RKO (cell line): ENCODE measurements at regions not wholly inside any gene's neighbourhood (a gene's known extent, or its start where the extent isn't known, plus 50 kb on each side); places are given as distances from the start of the nearest gene placed in this dataset.
A peak's percentile ranks its signal among the peaks of the same experiment; 100 is the strongest.

Source experiments
- DNase-seq: peaks from one replicate; pipeline ENCODE4 v3.0.0-alpha.2; 2016; ENCODE audit warnings: low spot score

DNA sequence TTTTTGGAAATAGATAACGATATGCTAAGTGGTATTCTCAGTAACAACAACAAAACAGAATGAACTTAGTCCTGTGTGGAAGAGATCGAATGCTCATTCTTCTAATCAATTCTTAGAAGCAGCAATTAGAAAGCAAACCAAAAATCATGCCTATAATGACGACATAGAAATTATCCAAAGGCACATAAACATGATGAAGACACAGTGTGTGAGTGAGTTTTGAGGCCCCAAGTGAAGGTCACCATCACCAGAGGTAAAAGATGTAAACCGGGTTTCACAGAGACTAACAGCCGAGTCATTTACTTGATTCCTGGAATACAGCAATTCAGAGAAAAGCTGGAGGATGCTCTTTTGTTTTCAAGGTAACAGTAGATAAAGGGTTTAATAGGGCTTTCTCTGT lies 509.2 kb downstream of the TDRD15 start:
- DNase-seq = no peak

GRCh38 chr2:21633466-21633865 lies 509.7 kb downstream of the TDRD15 start:
- DNase-seq = no peak

DNA sequence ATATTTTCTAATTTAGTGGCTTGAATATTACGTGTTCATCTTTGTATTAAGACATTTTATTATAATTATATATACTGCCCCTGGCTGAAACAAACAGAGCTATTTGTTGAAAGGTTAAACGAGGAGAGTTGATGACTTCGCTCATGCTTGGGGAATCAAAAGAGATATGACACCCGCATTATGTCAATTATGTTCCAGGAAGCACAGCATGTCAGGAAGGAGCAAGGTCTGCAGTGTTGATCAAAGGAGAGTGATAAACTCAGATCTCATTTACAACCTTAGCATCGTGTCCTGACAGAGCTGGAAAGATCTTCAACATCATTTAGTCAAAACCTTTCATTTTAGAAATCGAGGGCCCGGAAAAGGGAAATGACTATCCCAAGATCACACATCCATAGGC lies 510.1 kb downstream of the TDRD15 start:
- DNase-seq = no peak

GRCh38 chr2:21640046-21640445 lies 516.3 kb downstream of the TDRD15 start:
- DNase-seq = no peak

DNA sequence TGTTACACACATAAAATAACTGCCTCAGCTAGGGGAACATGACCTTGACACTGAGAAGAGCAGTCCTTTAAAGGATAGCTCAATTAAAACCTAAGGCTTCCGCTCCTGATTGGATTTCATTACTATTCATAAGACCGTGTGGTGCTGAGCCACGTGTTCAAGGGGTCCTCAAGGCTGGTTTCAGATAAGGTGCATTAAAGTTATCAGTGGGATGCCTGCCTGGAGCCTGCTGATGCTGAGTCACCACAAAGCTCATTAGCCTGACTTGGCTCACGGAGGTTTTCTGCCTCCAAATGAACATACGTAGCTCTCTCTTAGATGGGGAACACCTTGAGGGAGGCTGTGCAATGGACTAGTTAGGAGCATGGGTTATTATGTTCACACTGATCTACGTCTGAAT lies 518.9 kb downstream of the TDRD15 start:
- DNase-seq = no peak

DNA sequence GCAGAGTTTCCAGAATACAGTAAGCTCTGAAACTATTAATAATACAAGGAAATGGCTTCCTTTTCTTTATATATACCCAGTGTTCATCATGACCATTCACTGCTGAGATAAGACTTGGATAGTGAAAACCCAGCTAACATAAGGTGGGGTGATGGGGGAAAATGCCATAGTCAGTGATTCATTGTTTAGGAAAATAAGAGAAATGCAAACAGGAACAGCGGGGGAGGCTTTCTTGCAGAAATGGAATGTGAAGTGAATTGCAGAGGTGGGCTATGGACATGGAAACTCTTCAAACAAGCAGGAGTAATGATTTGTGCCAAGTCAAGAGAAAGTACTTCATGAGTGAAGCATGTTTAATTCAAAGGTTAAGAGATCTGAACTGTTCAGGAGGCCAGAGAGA lies 519.4 kb downstream of the TDRD15 start:
- DNase-seq = no peak

GRCh38 chr2:21644266-21644665 lies 520.5 kb downstream of the TDRD15 start:
- no peak for DNase-seq

GRCh38 chr2:21646345-21646744 lies 522.6 kb downstream of the TDRD15 start:
- DNase-seq = no peak

GRCh38 chr2:21650569-21650968 lies 526.8 kb downstream of the TDRD15 start:
- no peak for DNase-seq

DNA sequence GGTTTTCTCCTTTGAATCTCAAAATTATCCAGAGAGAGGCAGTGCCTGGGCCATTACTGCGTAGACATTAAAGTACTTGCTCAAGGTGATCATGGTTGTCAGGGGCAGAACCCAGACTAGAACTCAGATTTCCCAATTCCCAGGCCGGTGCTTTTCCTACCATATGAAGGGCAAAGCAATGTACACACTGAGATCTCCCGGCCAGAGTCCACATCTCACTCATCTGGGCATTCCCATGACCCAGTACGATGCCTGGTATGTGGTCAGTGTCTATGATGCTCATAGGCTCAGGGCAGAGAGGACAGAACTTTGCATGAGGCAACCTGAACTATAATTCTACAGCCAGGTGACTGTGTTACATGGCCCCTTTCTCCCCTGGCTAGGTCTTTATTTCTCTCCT lies 531.4 kb downstream of the TDRD15 start:
- DNase-seq = no peak

- no peak for DNase-seq
Measured at GRCh38 chr2:21656330-21657075, 532.7 kb downstream of the TDRD15 start.

- DNase-seq = no peak
Measured at GRCh38 chr2:21657445-21657844, 533.7 kb downstream of the TDRD15 start.

GRCh38 chr2:21658269-21658668 lies 534.5 kb downstream of the TDRD15 start:
- DNase-seq = no peak

DNA sequence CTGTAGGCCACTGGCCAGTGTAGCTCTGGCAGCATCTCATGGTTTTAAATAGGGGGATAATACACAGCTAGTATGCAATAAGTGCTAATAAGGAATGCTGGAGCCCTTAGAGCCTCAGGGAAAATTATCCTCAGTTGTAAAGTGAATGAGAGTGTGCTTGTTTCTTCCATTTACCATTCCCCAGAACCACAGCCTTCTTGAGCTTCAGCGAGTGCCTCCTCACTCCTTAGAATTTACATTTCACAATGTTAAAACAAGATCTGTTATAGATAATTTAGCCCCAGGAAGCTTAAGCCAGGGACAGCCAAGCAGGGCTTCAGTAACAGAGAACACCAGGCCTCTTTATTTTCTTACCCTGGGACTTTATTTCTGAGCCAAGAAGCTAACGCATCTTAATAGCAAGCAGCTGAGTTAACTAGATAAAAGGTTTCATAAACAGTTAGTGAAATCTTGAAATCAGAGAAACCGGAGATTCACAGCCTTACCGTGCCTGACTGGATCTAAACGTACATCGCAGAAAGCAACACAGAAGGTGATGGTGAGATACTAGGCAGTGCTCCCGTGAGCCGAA lies 535.2 kb downstream of the TDRD15 start:
- no peak for DNase-seq

- no peak for DNase-seq
Measured at GRCh38 chr2:21664083-21664482, 540.3 kb downstream of the TDRD15 start.

DNA sequence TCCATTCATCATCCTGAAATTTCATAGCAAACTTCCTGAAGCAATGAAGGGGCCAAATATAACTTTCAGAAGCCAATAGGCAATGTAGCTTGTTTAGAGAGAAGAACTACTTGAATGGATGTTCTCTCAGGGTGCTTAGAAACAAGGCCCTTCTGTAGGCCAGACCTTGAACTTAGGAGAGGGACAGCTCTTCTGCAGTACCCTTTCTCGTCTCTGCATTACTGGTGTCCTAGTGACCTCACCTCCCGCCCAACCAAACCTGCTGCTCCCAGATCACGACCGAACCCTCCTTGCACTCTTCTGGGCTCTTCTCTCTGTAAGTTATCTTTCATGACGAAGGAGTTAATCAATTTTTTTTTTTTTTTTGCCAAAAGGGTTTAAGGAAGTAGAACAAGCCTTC lies 543.9 kb downstream of the TDRD15 start:
- no peak for DNase-seq

DNA sequence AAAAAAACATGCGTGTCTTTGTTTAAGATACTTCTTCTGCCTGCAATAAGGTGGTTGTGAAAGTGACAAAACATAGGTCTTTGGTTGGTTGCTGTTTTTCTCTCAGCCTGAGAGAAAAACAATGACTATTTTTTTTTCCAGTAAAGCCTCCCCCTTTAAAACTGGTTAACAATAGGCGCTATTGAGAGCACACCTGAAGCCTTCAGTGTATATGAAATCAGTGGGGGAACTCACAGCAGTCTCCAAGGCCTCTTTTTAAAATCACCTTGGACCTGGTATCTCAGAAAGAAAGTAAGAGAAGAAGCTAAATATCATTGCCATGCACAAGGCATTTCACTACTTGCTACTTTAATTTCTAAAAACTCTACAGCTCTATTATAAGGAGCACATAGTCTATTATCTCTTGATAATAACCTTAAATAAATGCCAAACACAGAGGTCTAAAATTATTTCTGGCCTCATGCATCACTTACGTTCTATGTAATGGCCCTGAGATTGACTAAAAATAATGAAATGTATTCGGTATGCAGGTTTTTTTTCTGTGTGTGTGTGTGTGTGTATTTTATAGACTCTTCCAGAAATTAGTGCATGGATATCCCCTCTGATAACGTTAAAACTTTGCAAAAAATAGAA lies 544.4 kb downstream of the TDRD15 start:
- no peak for DNase-seq

- DNase-seq = no peak
Measured at GRCh38 chr2:21676041-21676440, 552.3 kb downstream of the TDRD15 start.

- DNase-seq = peak; percentile 11
Measured at GRCh38 chr2:21676676-21677075, 552.9 kb downstream of the TDRD15 start.

GRCh38 chr2:21683838-21684237 lies 560.1 kb downstream of the TDRD15 start:
- no peak for DNase-seq

- no peak for DNase-seq
Measured at GRCh38 chr2:21687589-21687988, 563.8 kb downstream of the TDRD15 start.

GRCh38 chr2:21690005-21690404 lies 566.2 kb downstream of the TDRD15 start:
- DNase-seq = no peak

DNA sequence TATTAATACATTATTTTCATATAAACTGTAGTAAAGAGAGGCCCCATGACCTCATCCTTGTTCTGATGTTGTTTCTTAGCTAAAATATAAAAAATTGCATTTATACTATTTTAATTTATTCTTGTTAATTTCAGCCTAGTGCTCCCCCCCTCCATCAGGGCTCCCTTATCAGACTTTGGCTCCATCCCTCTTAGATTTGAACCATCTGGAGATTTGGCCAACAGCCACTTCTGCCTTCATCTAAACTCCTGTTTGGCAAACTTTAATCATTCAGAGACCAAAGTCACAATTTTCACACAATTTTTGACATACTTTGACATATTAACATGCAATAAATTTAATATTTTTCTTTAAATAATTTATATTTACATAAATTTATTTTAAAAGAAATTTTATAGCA lies 569.3 kb downstream of the TDRD15 start:
- DNase-seq = no peak
